Activated CD8-positive, alpha-beta memory T cell treated with anti-CD3 and anti-CD28 coated beads, Interleukin-2, amount 50 U/mL, for 24 hours (primary cell): ENCODE measurements at regions not wholly inside any gene's neighbourhood (a gene's known extent, or its start where the extent isn't known, plus 50 kb on each side); places are given as distances from the start of the nearest gene placed in this dataset.
"Not testable (repeated sequence)": the region's sequence is repeated elsewhere in the genome, so short reads cannot be mapped to it uniquely, and the experiment has no call there.

Experiments used
- DNase-seq: peaks from one replicate; pipeline ENCODE4 v3.0.0-alpha.2; 2020; ENCODE audit errors: extremely low read depth

DNA sequence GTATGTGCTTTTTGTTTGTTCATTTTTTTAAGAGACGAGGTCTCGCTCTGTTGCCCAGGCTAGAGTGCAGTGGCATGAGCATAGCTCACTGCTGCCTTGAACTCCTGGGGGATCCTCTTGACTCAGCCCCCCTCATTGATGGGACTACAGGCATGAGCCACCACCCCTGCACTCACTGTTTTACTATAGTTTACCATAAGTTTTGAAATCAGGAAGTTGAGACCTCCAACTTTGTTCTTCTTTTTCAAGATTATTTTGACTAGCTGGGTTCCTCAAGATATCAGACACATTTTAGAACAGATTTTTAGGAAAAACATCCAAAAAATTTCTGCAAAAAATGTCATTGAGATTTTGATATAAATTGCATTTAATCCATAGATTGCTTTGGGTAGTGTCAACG, 120.4 kb upstream of the FGGY start:
- no peak for DNase-seq

DNA sequence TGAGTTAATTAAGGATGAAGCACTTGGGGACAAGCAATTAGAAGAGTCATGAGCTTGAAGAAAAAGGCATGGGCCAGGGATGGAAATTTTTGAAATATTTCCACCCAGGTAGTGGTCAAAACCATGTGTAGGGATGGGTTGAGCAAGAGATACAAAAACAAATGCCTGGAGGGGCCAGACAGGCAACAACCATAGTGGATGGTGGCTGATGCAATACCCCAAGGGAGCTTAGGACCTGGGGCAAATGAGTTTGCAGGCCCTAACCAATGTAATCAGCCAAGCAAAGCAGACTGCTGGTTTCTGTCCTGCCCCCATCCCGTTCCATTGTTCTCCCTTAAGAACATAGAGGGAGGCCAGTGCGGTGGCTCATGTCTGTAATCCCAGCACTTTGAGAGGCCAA, 119.1 kb upstream of the FGGY start:
- DNase-seq: no peak

DNA sequence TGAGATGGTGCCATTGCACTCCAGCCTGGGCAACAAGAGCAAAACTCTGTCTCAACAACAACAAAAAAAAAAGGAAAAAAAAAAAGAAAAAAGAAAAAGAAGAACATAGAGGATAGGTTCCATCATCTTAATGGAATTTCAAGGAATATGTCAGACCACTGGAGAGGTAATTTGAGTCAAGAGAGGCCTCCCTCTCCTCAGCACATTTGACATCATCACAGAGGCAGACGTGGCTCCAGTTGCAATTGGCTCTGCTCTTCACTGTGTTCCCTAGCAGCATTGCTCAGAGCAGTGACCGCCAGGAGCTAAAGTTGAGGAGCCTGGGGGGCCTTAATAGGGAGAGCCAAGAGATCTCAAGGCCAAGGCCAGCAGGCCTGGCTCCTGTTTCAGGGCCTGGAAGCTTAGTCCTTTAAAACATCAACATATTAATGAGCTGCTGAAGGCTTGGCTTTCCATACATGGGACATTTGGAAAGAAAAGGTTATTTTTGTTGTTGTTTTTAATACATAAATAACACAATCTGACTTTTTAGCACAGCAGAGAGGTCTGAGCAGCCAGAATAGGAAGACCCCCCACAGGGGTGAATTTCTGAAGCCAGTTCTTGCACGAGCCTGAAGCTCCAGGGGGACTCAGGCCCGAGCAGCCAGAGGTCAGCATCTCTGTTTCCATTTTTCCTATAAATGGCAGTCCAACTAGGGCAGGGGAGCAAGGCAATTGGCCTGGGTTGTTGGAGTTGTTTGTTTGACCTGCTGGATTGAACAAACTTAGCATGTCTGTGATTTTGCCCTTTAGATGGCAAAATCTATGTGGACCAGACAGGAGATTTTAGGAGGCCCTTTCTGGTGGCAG, 118.3 kb upstream of the FGGY start:
- DNase-seq: no peak

DNA sequence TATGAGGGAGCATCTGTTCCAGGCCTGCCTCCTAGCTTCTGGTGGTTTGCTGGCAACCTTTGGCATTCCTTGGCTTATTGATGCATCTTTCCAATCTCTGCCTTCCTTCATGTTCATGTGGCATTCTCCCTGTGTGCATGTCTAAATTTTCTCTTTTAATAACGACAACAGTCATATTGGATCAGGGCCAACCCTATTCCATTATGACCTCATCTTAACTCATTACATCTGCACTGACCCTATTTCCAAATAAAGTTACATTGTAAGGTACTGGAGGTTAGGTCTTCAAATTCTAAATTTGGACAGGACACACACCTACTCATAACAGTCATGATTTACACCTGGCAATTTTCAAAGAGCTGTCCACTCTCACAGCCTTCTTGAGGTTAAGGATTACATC, 117.2 kb upstream of the FGGY start:
- no peak for DNase-seq

DNA sequence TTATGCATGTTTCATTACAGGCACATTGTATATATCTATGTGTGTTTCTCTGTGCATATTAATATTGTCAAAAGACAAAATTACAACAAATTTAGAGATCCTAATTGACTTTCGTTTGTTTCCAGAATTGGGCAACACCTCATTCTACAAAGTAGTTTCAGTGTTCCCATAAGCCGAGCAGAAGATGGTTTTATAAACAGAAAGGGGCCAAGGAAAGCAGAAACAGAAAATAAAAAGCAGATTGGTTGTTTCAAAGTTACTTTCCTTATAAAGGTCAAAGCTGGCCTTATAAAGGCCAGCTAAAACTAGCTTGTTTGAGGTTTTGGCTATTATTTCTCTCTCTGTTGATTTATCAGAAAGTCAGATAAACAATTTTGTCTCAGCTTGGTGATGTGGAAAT, 116.2 kb upstream of the FGGY start:
- DNase-seq: no peak

DNA sequence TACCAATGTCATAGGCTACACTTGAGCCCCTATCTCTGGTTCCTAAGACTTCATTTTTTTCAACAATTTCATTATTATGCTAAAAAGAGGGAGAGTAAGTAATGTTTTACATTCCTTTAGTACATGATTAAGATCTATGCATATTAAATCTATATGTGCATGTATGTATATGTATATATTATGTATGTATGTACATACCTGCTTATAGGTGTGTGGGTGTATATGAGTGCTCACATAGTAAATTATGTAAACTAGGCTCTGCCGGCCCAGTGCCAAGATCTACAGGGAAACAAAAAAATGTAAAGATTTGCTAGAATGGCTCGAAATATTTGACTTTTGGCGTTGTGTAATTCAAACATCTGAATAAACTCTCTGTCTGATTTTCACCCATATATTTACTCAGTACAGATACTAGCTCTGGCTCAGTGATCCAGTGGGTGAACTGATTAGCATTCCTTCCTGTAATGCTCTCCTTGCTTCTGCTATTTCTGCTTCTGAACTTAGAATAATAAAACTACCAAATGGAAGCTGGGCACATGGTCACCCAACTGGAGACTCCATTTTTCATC, 113.1 kb upstream of the FGGY start:
- DNase-seq: no peak

DNA sequence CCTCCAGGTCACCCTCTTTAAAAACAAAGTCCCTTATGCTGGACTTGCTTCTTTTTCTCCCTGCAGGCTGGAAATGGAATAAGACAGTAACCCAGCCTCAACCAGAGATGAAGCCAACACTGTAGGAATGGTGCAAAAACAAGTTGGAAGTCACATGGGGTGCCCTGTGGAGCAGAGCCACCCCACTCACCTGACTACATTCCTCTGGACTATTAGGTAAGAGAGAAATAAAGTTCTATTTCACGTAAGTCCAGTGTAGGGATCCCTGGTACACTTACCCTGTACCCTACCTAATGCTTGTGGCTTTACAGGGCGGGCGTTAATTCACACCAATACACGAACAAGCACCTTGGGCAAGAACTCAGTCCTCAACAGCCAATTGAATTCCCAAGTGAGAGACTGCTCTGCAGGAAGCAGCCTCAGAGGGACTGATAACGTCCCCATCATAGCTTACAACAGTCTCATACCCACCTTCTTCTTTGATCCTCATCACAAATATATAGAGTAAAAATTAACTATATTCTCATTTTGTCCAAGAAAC, 112.5 kb upstream of the FGGY start:
- DNase-seq: no peak

DNA sequence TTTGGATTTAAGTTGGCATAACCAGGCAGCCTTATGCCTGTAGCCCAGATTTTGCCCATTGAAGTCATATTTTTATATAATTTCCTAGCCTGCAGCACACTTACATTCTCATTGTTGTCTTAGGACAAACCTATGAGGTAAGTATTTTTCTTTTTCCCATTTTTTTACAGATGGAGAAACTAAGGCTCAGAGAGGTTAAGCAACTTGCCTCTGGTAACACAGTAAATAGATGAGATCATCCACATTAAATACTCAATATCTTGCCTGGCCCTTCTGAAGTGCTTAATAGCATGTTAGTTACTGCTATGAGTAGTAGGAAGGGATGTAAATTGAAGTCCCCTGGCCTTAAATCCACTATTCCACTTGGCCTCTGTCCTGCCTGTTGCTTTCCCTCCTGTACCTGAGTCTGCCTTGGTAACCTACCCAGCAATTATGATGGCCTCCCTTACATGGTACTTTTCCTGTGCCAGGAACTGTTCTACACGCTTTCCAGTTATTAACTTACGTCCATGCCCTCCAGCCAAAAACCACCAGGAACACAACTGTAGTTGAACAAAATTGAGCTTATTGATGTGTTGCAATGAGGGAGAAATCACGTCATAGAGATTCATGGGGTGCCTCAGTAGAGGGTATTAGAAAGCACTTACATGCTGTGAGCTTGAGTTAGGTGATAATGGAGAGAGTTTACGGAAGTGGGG, 111.6 kb upstream of the FGGY start:
- no peak for DNase-seq

DNA sequence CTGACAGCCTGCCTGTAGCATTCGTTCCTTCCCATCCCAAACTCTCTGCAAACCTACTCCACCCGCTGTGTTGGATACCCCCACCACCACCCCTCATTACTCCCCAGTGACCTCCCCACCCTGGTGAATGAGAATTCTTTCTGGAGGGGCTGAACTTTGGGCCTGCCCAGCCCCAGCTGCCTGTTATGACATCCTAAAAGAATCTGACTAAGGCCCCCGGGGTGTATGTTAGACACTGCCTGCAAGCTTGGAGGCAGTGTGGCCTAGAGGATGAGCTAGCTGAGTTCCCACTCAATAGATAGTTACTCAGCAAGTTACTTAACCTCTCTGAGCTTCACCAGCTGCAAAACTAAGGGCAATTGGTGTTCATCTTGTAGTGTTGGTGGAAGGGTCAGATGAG, 110.2 kb upstream of the FGGY start:
- no peak for DNase-seq

DNA sequence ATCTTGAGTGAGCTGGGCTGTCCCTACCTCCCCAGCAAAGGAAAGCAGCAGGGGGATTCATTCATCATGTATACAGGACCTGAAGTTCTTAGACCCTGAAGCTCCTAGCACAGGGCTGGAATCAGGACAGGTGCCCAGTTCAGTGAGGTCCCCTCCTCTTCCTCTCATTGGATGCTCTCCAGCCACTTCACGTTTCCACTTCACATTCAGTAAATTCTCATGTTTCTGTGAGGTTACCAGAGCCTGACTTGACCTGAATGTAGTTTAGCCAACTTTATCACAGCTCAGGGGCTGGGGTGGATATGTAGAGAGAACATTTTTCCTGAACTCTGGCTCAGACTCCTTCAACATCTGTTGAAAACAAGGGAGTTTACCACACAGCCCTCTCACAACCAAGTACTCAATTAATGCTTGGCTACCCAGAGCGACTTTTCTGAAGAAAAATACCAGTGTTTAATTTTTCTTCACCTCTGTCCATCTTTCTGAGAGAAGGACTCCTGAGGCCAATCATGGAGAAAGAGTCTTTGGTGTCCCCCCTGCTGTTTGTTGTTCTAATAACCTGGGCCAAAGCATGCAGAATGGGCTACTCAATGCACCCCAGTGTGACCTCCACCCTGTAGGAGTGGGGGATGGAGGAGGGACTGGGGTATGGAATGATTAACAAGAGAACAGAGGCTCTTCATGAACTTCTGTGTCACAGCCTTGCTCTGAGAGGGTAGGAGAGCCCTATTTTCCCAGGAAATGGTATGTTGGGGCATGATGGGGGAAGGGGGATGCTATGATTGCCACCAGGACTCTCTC, 108.3 kb upstream of the FGGY start:
- DNase-seq: no peak

DNA sequence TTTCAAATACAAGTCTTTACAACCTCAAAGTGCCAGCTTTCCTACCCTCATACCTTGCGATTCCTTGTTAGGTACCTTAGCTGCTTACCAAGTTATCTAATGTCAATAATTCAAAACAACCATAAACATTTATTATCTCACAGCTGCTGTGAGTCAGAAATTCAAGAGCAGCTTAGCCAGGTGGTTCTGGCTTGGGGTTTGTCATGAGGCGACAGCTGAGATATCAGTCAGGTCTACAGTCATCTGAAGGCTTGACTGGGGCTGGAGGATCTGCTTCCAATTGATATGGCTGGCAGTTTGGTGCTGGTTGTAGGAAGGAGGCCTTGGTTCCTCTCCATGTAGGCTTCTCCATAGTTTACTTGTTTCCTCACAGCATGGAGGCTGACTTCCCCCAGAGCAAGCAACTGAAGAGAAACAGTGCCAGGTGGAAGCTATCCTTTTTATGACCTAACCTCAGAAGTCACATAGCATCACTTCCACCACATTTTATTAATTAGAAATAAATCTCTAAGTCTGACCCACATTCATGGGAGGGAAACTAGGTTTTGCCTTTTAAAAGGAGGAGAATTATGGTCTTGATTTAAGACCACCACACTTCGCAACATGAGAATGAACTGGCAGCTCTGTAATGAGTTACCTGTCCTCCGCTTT, 103.3 kb upstream of the FGGY start:
- DNase-seq: no peak

DNA sequence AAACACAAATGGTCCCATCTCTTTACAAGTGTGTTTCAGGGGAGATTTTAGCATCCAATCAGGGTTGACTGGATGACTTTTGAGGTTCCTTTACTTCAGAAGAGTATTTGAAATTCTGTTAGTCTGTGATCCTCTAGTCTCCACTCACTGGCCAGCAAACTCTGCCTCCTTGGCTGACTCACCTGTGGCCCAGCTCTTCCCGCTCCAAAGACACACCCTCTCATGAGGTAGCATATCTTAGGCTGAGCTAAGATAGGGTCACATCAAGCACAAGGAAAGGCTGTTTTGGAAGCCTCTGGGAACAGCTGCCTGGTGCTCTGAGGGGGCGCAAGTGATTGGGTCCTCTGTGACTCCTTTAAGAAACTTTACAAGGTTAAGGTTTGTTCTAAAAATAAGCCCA, 102.3 kb upstream of the FGGY start:
- DNase-seq: no peak

DNA sequence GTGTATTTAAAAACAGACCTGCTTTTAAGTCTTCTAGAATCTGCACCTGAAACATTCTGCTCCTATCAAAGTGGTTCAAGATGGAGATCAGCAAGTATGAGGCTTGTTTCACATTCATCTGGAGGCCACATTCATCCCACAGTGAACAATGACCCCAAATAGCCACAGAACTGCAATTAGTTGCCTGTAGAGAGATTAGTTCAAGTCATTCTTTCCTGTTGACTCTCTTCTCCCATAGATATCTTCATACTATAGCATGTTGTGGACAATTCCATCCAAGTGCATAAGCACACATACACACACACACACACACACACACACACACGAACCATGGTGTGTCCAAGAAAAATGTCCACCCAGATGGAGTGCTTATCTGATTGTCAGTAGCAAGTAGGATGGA, 101.7 kb upstream of the FGGY start:
- DNase-seq: no peak

DNA sequence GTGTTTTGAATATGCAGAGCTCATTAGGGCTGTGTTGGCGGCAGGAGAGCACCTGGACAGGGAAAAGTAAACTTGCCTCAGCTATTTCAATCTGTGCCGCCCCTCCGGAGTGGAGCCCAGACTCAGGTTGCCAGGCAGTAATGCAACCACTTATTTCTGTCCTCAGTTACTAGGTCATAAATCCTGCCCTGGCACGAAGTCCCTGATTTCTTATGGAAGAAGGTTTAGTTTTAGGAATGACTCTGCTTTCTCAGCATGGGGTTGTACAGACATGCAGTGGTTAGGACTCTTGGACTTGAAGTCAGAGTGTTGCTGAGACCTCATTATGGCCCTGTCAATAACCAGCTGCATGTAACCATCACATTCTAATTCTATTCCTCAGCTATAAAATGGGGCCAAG, 98.3 kb upstream of the FGGY start:
- DNase-seq: no peak

DNA sequence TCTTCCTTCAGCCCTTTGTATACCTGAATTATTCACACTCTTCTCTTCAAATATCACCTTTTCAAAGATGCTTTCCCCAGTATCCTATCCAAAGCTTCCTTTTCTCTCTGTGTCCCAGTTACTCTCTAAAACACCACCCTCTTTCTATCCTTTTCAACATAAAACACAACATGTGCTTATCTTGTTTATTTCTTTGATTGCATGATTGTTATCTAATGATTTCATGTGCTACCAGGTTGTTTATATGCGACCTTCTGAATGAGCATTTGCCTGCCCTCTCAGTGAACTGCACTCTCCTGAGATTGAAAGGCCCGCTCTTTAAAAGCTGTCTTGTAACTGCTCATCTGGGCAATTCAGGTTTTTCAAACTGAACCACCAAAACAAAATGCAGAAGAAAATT, 97.7 kb upstream of the FGGY start:
- DNase-seq: no peak

DNA sequence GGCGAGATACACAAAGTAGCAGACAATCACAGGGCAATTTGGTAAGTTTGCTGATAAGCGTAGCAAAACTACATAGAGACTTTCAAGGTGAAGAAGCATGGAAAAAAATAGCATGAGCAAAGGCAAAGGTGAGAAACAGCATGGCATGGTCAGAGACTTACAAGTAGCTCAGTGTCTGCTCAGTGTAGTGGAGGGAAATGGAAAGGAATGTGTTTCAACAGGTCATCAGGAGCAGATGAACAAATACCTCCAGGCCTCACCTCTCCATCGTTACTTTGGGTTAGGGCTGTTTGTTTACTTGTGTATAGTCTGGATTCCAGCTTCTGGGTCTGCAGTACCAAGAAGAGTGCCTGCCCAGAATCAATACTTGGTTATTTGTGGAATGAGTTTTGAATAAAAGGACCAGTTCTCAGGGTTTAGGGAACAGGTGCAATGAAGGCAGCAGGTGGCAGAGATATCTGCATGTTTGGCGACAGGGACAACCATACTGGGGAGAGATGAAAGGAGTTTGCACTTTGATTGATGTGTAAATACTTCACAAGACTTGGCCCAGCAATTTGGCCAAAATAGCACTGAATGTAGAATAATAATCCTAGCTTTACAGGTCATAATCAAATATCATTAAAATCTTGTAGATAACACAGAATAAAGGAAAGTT, 97.0 kb upstream of the FGGY start:
- DNase-seq: no peak

DNA sequence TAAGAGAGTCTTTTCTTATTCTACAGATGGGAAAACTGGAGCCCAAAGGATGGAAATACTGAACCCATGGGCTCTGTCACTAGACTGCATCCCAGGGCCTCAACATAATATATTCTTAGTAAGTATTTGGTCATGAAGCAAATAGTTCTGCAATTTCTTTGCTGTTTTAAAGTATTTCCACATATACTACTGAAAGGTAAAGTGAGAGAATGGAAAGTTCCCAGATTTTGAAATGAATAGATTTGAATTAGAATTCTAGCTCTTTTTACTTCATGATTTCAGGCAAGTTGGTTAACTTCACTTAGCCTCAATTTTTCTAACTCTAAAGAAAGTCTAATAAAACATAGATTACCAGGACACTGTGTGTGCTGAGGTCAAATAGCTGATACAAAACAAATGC, 95.6 kb upstream of the FGGY start:
- DNase-seq: no peak

DNA sequence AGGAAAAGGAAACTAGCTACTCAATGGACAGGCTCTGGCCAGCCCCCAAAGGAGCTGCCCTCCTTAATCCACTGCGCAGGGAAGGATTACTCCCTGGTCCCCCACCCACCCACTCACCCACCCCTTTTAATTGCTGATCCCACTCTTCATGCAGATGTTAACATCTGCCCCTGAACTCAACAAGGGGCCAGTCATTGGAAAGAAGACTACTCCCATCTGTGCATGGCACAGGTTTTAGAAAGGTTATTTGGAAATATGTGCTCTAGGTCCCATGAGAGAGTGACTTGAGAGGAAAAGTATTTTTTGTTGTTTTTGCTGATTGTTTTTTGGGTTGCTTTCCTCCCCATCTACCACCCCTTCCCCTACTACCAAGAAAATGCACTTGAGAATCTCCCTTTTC, 94.4 kb upstream of the FGGY start:
- DNase-seq: no peak

DNA sequence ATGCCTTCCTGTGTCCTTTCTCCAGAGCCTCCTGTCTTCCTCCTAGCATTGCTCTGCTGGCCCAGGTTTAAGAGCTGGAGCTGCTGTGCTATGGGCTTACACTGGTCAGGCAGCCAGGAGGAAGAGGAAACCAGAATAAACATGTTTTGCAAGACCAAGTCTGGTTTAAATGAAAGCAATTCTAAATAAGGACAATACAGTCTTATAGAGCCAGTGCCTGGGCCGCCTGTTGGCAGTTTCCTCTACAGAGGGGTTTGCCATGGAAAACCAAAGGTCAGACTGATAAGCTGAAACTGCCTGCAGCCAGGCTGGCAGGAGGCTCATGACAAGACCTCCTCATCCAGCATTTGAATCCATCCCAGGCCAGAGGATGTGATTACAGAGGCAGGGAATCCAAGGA, 92.9 kb upstream of the FGGY start:
- no peak for DNase-seq

DNA sequence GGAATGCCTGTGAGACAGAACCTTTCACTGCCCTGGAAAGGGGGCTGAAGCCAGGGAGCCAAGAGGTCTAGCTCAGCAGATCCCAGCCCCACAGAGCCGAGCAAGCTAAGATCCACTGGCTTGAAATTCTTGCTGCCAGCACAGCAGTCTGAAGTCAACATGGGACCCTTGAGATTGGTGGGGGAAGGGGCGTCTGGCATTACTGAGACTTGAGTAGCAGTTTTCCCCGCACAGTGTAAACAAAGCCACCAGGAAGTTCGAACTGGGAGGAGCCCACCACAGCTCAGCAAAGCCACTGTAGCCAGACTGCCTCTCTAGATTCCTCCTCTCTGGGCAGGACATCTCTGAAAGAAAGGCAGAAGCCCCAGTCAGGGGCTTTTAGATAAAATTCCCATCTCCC, 90.3 kb upstream of the FGGY start:
- not testable (repeated sequence) for DNase-seq

DNA sequence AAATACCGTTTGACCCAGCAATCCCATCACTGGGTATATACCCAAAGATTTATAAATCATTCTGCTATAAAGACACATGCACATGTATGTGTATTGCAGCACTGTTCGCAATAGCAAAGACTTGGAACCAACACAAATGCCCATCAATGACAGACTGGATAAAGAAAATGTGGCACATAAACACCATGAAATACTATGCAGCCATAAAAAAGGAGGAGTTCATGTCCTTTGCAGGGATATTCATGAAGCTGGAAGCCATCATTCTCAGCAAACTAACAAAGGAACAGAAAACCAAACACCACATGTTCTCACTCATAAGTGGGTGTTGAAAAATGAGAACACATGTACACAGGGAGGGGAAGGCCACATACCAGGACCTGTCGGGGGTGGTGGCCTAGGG, 86.5 kb upstream of the FGGY start:
- DNase-seq: not testable (repeated sequence)
